ENCODE measurements at regions not wholly inside any gene's neighbourhood (a gene's known extent, or its start where the extent isn't known, plus 50 kb on each side); places are given as distances from the start of the nearest gene placed in this dataset.

DNA sequence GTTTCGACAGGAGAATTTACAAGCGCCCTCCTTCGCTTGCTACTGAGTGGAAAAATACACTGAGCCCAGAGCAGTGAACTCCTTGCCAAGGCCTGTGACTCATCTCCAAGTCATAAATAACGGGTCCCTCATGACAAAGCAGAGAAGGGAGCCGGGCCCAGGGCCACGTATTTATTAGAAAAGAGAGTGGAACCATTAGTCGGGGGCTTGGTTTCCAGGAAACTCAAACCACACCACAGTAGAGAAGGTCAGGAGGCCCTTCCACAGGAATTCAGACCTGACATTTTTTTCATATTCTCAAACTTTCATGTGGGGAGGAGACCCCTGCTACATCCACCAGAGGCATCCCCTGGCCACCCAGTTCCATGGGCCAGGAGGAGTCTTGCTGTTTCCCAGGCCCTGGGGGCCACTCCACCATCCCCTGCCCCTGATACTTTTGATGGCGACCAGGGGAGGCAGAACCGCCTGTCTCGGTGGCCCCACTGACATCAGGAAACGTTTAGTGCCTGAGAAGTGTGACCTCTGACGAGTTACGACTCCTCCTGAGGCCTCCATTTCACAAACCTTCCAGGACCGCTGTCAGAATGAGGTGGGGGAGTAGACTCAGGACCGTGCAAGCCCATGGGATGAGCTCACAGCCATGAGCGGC lies 289.7 kb downstream of the DYSF start (continued):
- TF ChIP-seq, protein P1, sequence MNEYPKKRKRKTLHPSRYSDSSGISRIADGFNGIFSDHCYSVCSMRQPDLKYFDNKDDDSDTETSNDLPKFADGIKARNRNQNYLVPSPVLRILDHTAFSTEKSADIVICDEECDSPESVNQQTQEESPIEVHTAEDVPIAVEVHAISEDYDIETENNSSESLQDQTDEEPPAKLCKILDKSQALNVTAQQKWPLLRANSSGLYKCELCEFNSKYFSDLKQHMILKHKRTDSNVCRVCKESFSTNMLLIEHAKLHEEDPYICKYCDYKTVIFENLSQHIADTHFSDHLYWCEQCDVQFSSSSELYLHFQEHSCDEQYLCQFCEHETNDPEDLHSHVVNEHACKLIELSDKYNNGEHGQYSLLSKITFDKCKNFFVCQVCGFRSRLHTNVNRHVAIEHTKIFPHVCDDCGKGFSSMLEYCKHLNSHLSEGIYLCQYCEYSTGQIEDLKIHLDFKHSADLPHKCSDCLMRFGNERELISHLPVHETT (CRISPR knock-in tag; conservative IDR thresholded peaks at IDR 0.05 in 1 of 2, IDR thresholded peaks at IDR 0.05 in 1 of 2) = peak in 1 of 2 experiments; percentile 55; a peak in 1 of 4 replicates
- TF ChIP-seq SAP30 (IDR thresholded peaks at IDR 0.05; ENCODE audit: borderline replicate concordance, insufficient read depth, low read depth, low read length, poor library complexity, severe bottlenecking) = no peak
- TF ChIP-seq, protein P2, sequence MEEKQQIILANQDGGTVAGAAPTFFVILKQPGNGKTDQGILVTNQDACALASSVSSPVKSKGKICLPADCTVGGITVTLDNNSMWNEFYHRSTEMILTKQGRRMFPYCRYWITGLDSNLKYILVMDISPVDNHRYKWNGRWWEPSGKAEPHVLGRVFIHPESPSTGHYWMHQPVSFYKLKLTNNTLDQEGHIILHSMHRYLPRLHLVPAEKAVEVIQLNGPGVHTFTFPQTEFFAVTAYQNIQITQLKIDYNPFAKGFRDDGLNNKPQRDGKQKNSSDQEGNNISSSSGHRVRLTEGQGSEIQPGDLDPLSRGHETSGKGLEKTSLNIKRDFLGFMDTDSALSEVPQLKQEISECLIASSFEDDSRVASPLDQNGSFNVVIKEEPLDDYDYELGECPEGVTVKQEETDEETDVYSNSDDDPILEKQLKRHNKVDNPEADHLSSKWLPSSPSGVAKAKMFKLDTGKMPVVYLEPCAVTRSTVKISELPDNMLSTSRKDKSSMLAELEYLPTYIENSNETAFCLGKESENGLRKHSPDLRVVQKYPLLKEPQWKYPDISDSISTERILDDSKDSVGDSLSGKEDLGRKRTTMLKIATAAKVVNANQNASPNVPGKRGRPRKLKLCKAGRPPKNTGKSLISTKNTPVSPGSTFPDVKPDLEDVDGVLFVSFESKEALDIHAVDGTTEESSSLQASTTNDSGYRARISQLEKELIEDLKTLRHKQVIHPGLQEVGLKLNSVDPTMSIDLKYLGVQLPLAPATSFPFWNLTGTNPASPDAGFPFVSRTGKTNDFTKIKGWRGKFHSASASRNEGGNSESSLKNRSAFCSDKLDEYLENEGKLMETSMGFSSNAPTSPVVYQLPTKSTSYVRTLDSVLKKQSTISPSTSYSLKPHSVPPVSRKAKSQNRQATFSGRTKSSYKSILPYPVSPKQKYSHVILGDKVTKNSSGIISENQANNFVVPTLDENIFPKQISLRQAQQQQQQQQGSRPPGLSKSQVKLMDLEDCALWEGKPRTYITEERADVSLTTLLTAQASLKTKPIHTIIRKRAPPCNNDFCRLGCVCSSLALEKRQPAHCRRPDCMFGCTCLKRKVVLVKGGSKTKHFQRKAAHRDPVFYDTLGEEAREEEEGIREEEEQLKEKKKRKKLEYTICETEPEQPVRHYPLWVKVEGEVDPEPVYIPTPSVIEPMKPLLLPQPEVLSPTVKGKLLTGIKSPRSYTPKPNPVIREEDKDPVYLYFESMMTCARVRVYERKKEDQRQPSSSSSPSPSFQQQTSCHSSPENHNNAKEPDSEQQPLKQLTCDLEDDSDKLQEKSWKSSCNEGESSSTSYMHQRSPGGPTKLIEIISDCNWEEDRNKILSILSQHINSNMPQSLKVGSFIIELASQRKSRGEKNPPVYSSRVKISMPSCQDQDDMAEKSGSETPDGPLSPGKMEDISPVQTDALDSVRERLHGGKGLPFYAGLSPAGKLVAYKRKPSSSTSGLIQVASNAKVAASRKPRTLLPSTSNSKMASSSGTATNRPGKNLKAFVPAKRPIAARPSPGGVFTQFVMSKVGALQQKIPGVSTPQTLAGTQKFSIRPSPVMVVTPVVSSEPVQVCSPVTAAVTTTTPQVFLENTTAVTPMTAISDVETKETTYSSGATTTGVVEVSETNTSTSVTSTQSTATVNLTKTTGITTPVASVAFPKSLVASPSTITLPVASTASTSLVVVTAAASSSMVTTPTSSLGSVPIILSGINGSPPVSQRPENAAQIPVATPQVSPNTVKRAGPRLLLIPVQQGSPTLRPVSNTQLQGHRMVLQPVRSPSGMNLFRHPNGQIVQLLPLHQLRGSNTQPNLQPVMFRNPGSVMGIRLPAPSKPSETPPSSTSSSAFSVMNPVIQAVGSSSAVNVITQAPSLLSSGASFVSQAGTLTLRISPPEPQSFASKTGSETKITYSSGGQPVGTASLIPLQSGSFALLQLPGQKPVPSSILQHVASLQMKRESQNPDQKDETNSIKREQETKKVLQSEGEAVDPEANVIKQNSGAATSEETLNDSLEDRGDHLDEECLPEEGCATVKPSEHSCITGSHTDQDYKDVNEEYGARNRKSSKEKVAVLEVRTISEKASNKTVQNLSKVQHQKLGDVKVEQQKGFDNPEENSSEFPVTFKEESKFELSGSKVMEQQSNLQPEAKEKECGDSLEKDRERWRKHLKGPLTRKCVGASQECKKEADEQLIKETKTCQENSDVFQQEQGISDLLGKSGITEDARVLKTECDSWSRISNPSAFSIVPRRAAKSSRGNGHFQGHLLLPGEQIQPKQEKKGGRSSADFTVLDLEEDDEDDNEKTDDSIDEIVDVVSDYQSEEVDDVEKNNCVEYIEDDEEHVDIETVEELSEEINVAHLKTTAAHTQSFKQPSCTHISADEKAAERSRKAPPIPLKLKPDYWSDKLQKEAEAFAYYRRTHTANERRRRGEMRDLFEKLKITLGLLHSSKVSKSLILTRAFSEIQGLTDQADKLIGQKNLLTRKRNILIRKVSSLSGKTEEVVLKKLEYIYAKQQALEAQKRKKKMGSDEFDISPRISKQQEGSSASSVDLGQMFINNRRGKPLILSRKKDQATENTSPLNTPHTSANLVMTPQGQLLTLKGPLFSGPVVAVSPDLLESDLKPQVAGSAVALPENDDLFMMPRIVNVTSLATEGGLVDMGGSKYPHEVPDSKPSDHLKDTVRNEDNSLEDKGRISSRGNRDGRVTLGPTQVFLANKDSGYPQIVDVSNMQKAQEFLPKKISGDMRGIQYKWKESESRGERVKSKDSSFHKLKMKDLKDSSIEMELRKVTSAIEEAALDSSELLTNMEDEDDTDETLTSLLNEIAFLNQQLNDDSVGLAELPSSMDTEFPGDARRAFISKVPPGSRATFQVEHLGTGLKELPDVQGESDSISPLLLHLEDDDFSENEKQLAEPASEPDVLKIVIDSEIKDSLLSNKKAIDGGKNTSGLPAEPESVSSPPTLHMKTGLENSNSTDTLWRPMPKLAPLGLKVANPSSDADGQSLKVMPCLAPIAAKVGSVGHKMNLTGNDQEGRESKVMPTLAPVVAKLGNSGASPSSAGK (IDR thresholded peaks at IDR 0.05) = no peak; the same call in none of the 2 replicates
- TF ChIP-seq ZNF76 (CRISPR knock-in tag; IDR thresholded peaks at IDR 0.05; ENCODE audit: borderline replicate concordance) = no peak
- no peak for TF ChIP-seq HLTF (IDR thresholded peaks at IDR 0.05)
- TF ChIP-seq MAZ (CRISPR knock-in tag; conservative IDR thresholded peaks at IDR 0.05 in 1 of 2, IDR thresholded peaks at IDR 0.05 in 1 of 2) = peak in 1 of 2 experiments; percentile 57; a peak in 2 of 4 replicates
- TF ChIP-seq SMAD4 (CRISPR knock-in tag; conservative IDR thresholded peaks at IDR 0.05) = 0 out of 2 replicates have a peak, but pooled peaks have one; percentile 47
- TF ChIP-seq TEAD1 (CRISPR knock-in tag; IDR thresholded peaks at IDR 0.05) = no peak
- TF ChIP-seq NR4A1 (CRISPR knock-in tag; IDR thresholded peaks at IDR 0.05) = no peak
- peak; percentile 71; the same call in 1 of the 2 replicates for TF ChIP-seq NR4A1 (tag; IDR thresholded peaks at IDR 0.05)
- no peak for TF ChIP-seq CC2D1A (IDR thresholded peaks at IDR 0.05)
- TF ChIP-seq NR2C2 (CRISPR knock-in tag; IDR thresholded peaks at IDR 0.05) = no peak
- TF ChIP-seq NR2C2 (tag; IDR thresholded peaks at IDR 0.05) = peak; percentile 71
- peak; percentile 35; the same call in 1 of the 2 replicates for TF ChIP-seq ZNF316 (IDR thresholded peaks at IDR 0.05)
- TF ChIP-seq MAFK (IDR thresholded peaks at IDR 0.05; ENCODE audit: low read length) = peak; percentile 51; the same call in 1 of the 2 replicates
- TF ChIP-seq MCM5 (IDR thresholded peaks at IDR 0.05; ENCODE audit: low read depth) = no peak

Measured in K562 (cell line).